Glutamatergic neuron (in vitro differentiated cells): ENCODE measurements at regions not wholly inside any gene's neighbourhood (a gene's known extent, or its start where the extent isn't known, plus 50 kb on each side); places are given as distances from the start of the nearest gene placed in this dataset.

Source experiments
- DNase-seq: peaks from one replicate; pipeline ENCODE4 v3.0.0; 2022
- H3K27ac Mint-ChIP-seq: one replicate; pipeline ENCODE4 v1.8.0; 2020; ENCODE audit warnings: mild to moderate bottlenecking, mixed read lengths, inconsistent platforms; ENCODE audit not compliant: unreplicated experiment
- H3K27me3 Mint-ChIP-seq: one replicate; pipeline ENCODE4 v1.8.0; 2020; ENCODE audit warnings: mild to moderate bottlenecking, moderate library complexity, mixed read lengths, inconsistent platforms; ENCODE audit not compliant: unreplicated experiment
- H3K36me3 Mint-ChIP-seq: one replicate; pipeline ENCODE4 v1.8.0; 2020; ENCODE audit warnings: mild to moderate bottlenecking, mixed read lengths, inconsistent platforms; ENCODE audit not compliant: unreplicated experiment
- H3K4me1 Mint-ChIP-seq: one replicate; pipeline ENCODE4 v1.8.0; 2020; ENCODE audit warnings: mild to moderate bottlenecking, low read depth, mixed read lengths, inconsistent platforms; ENCODE audit not compliant: unreplicated experiment
- H3K4me3 Mint-ChIP-seq: one replicate; pipeline ENCODE4 v1.8.0; 2020; ENCODE audit warnings: mild to moderate bottlenecking, mixed read lengths, inconsistent platforms; ENCODE audit not compliant: unreplicated experiment
- H3K9me3 Mint-ChIP-seq: one replicate; pipeline ENCODE4 v1.8.0; 2020; ENCODE audit warnings: mild to moderate bottlenecking, moderate library complexity, mixed read lengths, inconsistent platforms; ENCODE audit not compliant: unreplicated experiment
- TF ChIP-seq, protein P1 (sequence below): fragments of 200-600 bp; sonication (generic); IDR thresholded peaks from one replicate; pipeline ENCODE4 v1.5.0; 2021; ENCODE audit not compliant: partially characterized antibody, unreplicated experiment

DNA sequence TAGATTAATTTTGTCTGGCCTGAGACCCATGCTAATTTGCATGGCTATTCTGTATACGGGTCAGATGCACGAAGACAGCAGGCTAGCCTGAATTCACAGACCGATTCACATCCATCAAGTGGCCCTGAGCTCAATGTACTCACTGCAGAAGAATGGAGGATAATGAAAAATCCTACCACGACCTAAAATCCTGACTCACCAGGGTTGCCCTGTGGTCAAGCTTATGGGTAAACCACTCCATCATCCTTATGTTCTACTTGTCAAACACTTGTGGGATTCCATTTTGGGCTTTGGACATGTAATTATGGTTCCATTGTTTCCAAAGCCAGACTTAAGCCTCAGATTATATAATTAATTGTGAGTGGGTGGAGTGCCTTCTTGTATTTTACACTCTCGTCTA, 110.4 kb upstream of the ZNF438 start:
- DNase-seq: no peak
- Mint-ChIP-seq H3K9me3 (peaks cover 7% of the 10 kb centered on the region), H3K36me3 (no peaks in the 10 kb centered on the region), H3K4me3 (no peak overlapping the region), H3K4me1 (peaks cover 38% of the 10 kb centered on the region), H3K27me3 (peaks cover 6% of the 10 kb centered on the region), H3K27ac (peak overlapping the region; percentile 33)
- TF ChIP-seq, protein P1, sequence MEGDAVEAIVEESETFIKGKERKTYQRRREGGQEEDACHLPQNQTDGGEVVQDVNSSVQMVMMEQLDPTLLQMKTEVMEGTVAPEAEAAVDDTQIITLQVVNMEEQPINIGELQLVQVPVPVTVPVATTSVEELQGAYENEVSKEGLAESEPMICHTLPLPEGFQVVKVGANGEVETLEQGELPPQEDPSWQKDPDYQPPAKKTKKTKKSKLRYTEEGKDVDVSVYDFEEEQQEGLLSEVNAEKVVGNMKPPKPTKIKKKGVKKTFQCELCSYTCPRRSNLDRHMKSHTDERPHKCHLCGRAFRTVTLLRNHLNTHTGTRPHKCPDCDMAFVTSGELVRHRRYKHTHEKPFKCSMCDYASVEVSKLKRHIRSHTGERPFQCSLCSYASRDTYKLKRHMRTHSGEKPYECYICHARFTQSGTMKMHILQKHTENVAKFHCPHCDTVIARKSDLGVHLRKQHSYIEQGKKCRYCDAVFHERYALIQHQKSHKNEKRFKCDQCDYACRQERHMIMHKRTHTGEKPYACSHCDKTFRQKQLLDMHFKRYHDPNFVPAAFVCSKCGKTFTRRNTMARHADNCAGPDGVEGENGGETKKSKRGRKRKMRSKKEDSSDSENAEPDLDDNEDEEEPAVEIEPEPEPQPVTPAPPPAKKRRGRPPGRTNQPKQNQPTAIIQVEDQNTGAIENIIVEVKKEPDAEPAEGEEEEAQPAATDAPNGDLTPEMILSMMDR: no peak

DNA sequence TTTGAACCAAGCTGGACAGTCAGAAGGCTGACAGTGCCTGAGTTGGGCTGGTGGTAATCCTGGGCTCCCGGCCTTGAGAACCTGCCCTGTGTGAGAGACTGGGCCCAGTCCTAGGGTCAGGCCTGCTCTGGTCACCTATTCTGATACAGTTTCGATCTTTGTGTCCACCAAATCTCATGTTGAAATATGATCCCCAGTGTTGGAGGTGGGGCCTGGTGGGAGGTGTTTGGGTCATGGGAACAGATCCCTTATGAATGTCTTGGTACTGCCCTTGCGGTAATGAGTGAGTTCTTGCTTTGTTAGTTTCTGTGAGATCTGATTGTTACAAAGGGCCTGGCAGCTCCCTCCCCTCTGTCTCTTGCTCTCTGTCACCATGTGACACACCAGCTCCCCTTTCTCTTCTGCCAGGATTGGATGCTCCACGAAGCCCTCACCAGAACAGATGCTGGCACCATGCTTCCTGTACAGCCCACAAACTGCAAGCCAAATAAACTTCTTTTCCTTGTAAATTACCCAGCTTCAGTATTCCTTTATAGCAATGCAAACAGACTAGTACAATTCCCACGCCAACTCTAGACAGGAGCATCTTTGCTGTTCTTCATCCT, 111.8 kb upstream of the ZNF438 start:
- H3K9me3 Mint-ChIP-seq: peaks cover 9% of the 10 kb centered on the region
- TF ChIP-seq, protein P1: no peak
- peaks cover 42% of the 10 kb centered on the region for H3K4me1 Mint-ChIP-seq
- DNase-seq: no peak
- no peak overlapping the region for H3K4me3 Mint-ChIP-seq
- H3K36me3 Mint-ChIP-seq: no peaks in the 10 kb centered on the region
- H3K27ac Mint-ChIP-seq: peak overlapping the region; percentile 44
- peaks cover 8% of the 10 kb centered on the region for H3K27me3 Mint-ChIP-seq

DNA sequence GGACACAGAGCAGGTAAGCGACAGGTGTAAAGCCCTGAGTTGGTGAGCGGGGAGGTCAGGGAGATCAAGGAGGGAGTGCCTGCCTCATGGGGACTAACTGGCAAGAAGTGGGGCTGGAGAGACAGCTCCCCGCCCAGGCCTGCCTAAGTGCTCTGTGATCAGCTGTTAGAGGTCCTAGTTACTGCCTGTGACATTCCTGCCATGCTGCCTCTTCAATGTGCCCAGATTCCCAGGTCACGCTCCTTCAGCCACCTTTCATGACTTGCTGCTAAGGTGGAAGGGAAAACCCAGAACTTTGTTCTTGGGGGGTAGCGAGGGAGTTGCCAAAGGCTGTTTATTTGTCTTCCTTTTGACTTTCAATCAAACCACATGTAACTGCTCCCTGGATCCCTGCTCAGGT, 114.3 kb upstream of the ZNF438 start:
- no peak overlapping the region for H3K4me3 Mint-ChIP-seq
- no peaks in the 10 kb centered on the region for H3K36me3 Mint-ChIP-seq
- H3K27ac Mint-ChIP-seq: peak overlapping the region; percentile 59
- H3K27me3 Mint-ChIP-seq: peaks cover 8% of the 10 kb centered on the region
- peaks cover 9% of the 10 kb centered on the region for H3K9me3 Mint-ChIP-seq
- TF ChIP-seq, protein P1: no peak
- H3K4me1 Mint-ChIP-seq: peaks cover 29% of the 10 kb centered on the region
- no peak for DNase-seq

DNA sequence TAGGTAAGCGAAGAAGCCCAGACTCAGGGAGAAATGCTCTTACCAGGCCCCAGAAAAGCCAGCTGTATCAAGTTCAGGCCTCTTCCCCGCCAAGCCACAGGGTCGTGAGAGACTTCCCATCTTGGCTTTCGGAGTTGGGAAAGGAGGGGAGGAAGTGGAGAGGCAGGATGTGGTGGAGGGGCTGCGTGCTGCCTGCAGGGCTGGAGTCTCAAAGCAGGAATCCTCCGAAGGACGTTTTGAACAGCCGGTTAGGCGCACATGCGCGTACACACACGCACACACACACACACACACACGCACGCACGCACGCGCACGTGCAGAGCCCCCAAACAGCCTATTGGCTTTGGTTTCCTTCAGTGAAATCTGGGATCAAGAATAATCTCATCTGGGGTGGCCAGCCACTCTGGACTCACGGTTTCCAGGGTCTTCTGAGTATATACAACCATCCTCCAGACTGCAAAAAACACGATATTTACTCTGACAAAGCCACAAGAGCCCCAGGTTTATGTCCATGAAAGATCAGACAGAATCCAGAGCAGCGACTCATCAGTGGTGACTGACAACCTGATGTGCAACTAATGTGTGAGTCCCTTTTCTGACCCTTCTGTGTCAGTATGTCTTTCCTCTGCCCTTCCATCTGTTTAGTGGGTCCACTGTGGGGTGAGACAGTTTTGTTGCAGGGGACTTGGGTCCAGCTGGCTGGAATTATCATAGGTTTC, 115.0 kb upstream of the ZNF438 start:
- no peaks in the 10 kb centered on the region for H3K36me3 Mint-ChIP-seq
- peaks cover 26% of the 10 kb centered on the region for H3K4me1 Mint-ChIP-seq
- TF ChIP-seq, protein P1: no peak
- H3K27ac Mint-ChIP-seq: peak overlapping the region; percentile 87
- H3K9me3 Mint-ChIP-seq: peaks cover 9% of the 10 kb centered on the region
- no peak for DNase-seq
- peak overlapping the region; percentile 27 for H3K4me3 Mint-ChIP-seq
- peaks cover 12% of the 10 kb centered on the region for H3K27me3 Mint-ChIP-seq

DNA sequence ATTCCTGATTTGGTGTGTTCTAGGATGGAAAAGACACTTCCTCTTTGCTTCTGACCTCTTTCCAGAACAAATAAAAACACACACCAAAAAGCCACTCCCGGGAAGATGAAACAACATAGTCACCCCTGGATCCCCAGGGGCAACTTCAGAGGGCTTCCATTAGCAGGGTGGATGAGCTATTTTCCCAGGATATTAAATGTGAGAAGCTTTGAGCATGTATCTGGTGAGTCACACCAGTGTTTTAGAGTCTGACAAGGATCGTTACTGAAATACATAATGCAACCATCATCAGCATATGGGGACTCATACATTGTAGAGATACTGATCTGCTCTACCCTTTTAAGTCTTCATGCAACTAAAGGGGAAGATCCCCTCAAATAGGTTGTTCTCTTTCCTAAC, 115.5 kb upstream of the ZNF438 start:
- H3K4me1 Mint-ChIP-seq: peaks cover 24% of the 10 kb centered on the region

More for the DNA sequence above, 115.5 kb upstream of the ZNF438 start:
- peak overlapping the region; percentile 87 for H3K27ac Mint-ChIP-seq
- H3K36me3 Mint-ChIP-seq: no peaks in the 10 kb centered on the region
- peaks cover 12% of the 10 kb centered on the region for H3K27me3 Mint-ChIP-seq
- H3K4me3 Mint-ChIP-seq: peak overlapping the region; percentile 30
- peaks cover 9% of the 10 kb centered on the region for H3K9me3 Mint-ChIP-seq
- TF ChIP-seq, protein P1: no peak
- DNase-seq: no peak
